ENCODE measurements at regions not wholly inside any gene's neighbourhood (a gene's known extent, or its start where the extent isn't known, plus 50 kb on each side); places are given as distances from the start of the nearest gene placed in this dataset.

- FAIRE-seq, result no peak
Measured at GRCh38 chr13:44058067-44058466, 178.4 kb downstream of the LACC1 start.

GRCh38 chr13:44058624-44059215 is 179.0 kb downstream of the LACC1 start:
- peak; percentile 12 for FAIRE-seq

- FAIRE-seq, result no peak
Measured at GRCh38 chr13:44061876-44062275, 182.2 kb downstream of the LACC1 start.

DNA sequence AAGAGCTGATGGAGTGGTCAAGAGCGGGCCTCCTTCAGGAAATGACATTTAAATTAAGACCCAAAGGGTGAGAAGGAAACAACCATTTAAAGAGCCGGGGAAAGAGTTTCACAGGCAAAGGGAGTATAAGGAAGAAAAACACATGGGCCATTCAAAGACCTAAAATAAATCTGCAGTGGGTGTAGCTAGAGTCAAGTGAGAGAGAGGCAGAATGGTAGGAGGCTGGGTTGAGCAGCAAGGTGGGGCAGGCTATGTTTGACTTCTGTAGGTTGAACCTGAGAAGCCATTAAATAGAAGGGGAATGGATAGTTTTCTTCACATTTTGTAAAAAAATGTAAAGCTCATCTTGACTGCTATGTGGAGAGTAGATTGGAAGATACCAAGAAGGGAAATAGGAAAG is 183.8 kb downstream of the LACC1 start:
- no peak for FAIRE-seq

- FAIRE-seq, result no peak
Measured at GRCh38 chr13:44063881-44064280, 184.2 kb downstream of the LACC1 start.

DNA sequence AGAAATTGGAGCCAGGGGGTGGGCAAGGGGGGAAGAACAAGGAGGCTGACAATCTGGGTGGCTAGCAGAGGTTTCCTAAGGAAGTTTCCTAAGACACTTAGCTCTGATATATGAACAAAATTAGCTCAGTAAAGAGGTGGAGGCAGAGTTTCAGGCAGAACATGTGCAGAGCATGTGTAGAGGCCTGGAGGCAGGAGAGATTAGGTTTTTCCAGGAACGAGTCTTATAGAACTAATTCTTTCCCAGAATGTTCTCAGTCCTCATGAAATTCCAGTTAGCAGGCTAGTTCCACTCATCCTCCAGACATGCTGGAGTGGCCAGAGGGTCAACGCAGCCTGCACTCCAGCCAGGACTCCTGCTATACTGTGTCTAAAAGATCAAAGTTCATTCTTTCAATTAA is 184.7 kb downstream of the LACC1 start:
- no peak for FAIRE-seq

GRCh38 chr13:44068169-44068568 is 188.5 kb downstream of the LACC1 start:
- no peak for FAIRE-seq

GRCh38 chr13:44068737-44069136 is 189.0 kb downstream of the LACC1 start:
- FAIRE-seq, result peak; percentile 79

GRCh38 chr13:44072536-44072935 is 192.8 kb downstream of the LACC1 start:
- no peak for FAIRE-seq

GRCh38 chr13:44074611-44075010 is 194.9 kb downstream of the LACC1 start:
- FAIRE-seq, result no peak

- no peak for FAIRE-seq
Measured at GRCh38 chr13:44075113-44075512, 195.4 kb downstream of the LACC1 start.

DNA sequence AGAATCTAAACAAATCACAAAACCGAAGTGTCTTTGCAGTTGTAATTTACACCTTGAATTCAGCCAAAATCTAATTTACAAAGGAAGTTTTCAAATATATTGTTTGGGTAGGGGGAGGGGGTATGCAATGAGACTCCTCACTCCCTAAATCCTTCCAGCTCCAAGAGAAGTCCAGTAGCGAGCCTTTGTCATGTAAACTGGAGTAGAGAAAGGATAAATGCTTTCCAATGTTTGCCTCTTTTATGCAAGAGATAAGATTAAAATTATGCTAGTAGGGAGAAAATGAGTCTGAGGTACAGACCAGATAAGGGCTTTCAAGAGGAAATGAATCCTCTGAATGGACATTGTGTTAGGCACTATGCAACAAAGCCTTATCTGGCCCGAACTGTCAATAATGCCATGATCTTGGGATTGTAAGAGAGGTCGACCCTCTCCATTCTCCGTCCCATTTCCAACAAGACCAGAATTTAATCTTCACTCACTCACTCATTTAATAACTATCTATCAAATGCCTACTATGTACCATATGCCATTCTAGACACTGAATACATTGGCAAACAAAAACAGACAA is 199.2 kb downstream of the LACC1 start:
- FAIRE-seq, result no peak

DNA sequence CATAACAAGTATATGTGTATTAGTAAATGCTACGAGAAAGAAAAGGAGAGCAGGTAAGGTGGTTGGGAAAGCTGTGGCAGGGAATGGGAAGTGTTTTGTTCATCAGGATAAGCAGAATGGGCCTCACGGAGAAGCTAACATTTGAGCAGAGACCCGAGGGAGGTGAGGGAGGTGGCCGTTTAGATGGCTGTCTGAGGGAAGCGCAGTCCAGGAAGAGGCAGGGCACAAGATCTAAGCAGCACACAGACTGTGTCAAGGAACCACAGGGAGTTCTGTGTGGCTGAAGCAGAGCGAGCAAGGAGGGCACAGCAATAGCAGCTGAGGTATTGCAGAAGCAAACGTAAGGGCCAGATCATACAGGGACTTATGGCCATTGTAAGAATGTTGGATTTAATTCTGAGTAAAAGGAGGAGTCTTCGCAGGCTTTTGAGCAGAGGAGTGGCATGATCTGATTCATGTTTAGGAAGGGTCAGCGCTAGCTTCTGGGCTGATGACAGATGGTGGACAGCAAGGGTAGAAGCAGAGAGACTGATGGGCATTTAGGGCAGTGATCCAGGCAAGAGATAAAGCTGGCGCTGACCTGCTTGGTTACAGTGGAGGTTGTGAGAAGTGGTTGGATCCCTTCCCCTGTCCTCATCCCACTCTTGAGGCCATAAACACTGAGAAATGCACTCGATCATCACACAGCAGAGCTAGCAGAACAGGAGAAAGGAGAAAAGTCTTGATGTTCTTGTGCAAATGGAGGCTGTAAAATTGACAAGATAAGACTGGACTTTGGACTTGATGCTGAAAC is 199.9 kb downstream of the LACC1 start:
- no peak for FAIRE-seq

DNA sequence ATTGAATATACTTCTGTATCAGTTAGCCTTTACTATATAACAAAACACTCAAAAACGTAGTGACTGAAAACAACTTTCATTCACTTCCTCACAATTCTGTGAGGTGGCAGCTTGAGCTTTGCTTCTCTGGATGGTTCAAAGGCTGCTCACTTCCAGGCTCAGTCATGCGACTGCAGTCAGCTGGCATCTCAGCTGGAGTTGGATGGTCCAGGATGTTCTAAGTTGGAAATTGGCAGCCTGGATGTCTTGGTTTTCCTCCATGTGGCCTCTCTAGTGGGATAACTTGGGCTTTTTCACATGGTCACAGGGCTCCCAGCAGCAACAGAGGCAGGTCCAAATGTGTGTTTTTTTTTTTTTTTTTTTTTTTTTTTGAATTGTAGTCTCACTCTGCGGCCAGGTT is 204.4 kb downstream of the LACC1 start:
- no peak for FAIRE-seq

DNA sequence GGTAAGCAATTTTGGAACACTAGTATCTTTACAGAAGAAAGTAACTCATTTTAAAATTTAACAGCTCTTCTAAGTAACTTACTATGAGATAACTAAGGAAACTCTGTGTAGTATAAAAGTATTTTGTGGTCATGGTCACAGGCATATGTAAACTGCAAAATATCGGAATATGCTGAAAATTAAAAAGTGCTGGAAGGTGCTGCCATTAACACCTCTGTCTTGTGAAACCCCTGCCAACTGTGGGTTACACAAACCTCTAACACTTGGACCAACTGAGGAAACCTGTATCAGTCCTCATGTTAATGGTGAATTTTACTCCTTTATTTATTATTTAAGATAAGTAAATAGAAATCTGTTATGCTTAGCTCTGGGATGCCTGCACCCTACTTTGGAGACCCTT is 206.7 kb downstream of the LACC1 start:
- no peak for FAIRE-seq

- FAIRE-seq, result no peak
Measured at GRCh38 chr13:44088411-44088810, 208.7 kb downstream of the LACC1 start.

GRCh38 chr13:44088991-44089413 is 209.3 kb downstream of the LACC1 start:
- no peak for FAIRE-seq

- no peak for FAIRE-seq
Measured at GRCh38 chr13:44089452-44089851, 209.7 kb downstream of the LACC1 start.

- FAIRE-seq, result peak; percentile 48
Measured at GRCh38 chr13:44092078-44092970, 212.6 kb downstream of the LACC1 start.

DNA sequence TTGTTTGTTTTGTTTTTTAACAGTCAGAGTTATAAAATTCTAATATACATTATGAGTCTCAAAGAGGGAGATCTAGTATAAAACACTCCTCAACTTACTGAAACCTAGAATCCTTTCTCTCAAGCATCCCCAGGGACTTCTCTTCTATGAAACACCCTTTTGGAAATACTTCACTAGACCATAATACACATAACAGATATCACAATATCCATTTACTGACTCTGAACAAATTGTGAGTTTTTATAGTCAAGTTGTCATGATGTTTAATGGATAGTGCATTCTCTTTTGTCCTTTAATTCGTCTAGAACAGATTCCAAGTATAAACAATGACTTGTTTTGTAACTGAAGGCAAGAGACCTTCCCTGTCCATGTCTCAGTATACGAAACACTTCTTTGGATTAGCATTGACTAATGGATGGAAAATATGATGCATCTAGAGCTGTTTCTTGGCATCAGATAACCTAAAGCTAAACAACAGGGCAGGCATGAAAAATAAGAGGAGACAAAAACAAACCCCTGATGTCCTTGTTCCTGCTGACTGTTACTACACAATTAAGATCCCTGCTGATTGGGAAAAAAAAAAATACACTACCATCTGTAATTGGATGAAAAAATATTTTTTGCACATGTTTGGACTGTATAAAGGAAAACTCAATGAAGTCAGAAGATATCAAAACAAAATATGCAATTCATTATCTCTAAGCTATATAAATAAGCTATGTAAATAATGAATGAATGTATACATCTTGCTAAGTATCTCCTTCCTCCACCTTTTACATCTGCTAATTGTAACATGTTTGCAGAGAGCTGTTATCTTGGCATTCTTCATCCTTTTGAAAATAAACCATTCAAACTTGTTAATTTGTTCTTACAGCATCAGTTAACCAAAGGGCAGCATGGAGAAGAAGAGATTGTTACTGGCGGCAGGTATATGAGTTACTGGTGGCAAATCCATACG is 214.2 kb downstream of the LACC1 start:
- FAIRE-seq, result peak; percentile 96

- no peak for FAIRE-seq
Measured at GRCh38 chr13:44096901-44097300, 217.2 kb downstream of the LACC1 start.

DNA sequence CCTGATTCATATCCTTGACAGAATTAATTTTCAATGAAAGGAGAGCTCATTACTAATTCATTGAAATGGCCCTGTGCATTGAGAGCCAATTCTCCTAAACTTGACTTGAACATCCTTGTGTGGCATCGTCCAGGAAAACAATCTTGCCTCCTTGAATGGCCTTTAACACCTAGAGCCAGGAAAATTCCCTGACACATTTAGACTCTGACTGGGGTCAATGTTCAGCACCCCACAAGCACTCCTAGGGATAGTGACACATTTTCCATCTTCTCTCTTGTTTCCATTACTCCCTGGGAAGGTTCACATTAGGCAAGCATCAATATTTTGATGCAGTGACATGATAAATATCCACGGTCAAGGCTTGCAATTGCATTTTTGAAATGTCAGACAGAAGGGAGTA is 218.9 kb downstream of the LACC1 start:
- no peak for FAIRE-seq
